Suprapubic skin (tissue), 3 donors: ENCODE measurements at regions not wholly inside any gene's neighbourhood (a gene's known extent, or its start where the extent isn't known, plus 50 kb on each side); places are given as distances from the start of the nearest gene placed in this dataset.

ENCODE experiments used
- EP300 ChIP-seq: sonication (generic); formaldehyde crosslinking; IDR thresholded peaks from one replicate; pipeline ENCODE4 v1.6.1; 2017; ENCODE audit warnings: antibody characterized with exemption
- TF ChIP-seq, protein P1 (sequence below), 2 donors: fragments of 200-600 bp in 1 of 2; fragments of 450-650 bp in 1 of 2; sonication (generic) in 1 of 2; IDR thresholded peaks; one replicate each; pipeline ENCODE4 v1.5.1; 2016 to 2019; ENCODE audit warnings: antibody characterized with exemption in 2 of 2, mild to moderate bottlenecking in 1 of 2, moderate library complexity in 1 of 2

DNA sequence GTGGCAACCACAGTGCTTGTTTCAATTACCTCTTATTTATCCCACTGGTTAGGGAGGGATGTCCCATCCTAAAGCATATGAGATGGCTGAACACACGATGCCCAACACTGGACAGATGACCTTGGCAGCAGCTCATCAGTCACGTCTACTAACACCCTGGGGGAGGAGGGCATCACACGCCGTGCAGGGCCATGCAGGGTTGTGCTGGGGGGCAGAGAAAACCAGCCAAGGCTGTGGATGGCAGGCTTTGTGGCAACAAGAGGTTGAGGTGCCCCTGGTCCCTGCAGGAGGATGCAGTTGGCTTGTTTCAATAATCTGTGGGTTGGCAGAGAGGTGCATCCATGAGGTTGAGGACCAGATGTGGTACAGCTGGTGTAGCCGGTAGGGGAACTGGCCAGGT is 293.7 kb upstream of the SULF2 start:
- TF ChIP-seq, protein P1, sequence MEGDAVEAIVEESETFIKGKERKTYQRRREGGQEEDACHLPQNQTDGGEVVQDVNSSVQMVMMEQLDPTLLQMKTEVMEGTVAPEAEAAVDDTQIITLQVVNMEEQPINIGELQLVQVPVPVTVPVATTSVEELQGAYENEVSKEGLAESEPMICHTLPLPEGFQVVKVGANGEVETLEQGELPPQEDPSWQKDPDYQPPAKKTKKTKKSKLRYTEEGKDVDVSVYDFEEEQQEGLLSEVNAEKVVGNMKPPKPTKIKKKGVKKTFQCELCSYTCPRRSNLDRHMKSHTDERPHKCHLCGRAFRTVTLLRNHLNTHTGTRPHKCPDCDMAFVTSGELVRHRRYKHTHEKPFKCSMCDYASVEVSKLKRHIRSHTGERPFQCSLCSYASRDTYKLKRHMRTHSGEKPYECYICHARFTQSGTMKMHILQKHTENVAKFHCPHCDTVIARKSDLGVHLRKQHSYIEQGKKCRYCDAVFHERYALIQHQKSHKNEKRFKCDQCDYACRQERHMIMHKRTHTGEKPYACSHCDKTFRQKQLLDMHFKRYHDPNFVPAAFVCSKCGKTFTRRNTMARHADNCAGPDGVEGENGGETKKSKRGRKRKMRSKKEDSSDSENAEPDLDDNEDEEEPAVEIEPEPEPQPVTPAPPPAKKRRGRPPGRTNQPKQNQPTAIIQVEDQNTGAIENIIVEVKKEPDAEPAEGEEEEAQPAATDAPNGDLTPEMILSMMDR (IDR thresholded peaks at IDR 0.05): no peak
- no peak for TF ChIP-seq EP300
